HCT116 (cell line): ENCODE measurements at regions not wholly inside any gene's neighbourhood (a gene's known extent, or its start where the extent isn't known, plus 50 kb on each side); places are given as distances from the start of the nearest gene placed in this dataset.
"Not testable (repeated sequence)": the region's sequence is repeated elsewhere in the genome, so short reads cannot be mapped to it uniquely, and the experiment has no call there.

Experiments used
- ATAC-seq: fragments of 200-7000 bp; cut with Tn5 transposase; 2 replicates; pipeline ENCODE4 v1.9.1; 2020; ENCODE audit warnings: mild to moderate bottlenecking, moderate library complexity
- BruUV-seq: library from RNA; stranded (reverse); fragments of 400-500 nt; replicated peaks from 2 replicates; lab custom pipeline; 2021; lab: Mats Ljungman, UMichigan
- CTCF ChIA-PET: fragments of 300-600 bp; sonication (Branson Sonifier 250); formaldehyde crosslinking; loops from one replicate; lab custom pipeline; 2021; ENCODE audit warnings: antibody characterized with exemption; lab: Charles Lee
- POLR2A ChIA-PET: fragments of 300-600, 350-600 bp; sonication (Branson Sonifier 250); formaldehyde crosslinking; loops from one replicate; lab custom pipeline; 2021; ENCODE audit warnings: antibody characterized with exemption; lab: Charles Lee
- RAD21 ChIA-PET, 2 experiments: fragments of 300-600 bp; sonication (Branson Sonifier 250); formaldehyde crosslinking; loops; one replicate each; lab custom pipeline; 2023; ENCODE audit warnings: low total read pairs in 2 of 2; ENCODE audit not compliant: uncharacterized antibody in 2 of 2, unreplicated experiment in 2 of 2, low non-redundant PET in 1 of 2; lab: Charles Lee
- DNase-seq: peaks from one replicate; pipeline ENCODE4 v3.0.0-alpha.2; 2010; ENCODE audit warnings: low read depth, low spot score
- H2AFZ ChIP-seq: fragments of 200-600 bp; shearing (Covaris generic), sonication (generic); 2 replicates; pipeline ENCODE4 v1.6.1; 2017; ENCODE audit warnings: low read depth, mixed run types, mixed read lengths, antibody characterized with exemption, low read length; ENCODE audit not compliant: poor library complexity, severe bottlenecking
- H3K27ac ChIP-seq: 2 replicates; pipeline ENCODE4 v1.5.1; 2012; ENCODE audit warnings: low read depth, low read length
- H3K27me3 ChIP-seq: fragments of 200-600 bp; sonication (generic); 2 replicates; pipeline ENCODE4 v1.6.1; 2016; ENCODE audit warnings: mixed run types, low read length, mixed read lengths; ENCODE audit not compliant: insufficient read depth
- H3K36me3 ChIP-seq, 2 experiments: fragments of 200-500 bp in 1 of 2; fragments of 200-600 bp in 1 of 2; sonication (Bioruptor generic) in 1 of 2; sonication (generic) in 1 of 2; 2 replicates each; pipeline versions ENCODE4 v1.5.1 to v1.6.1; 2014 to 2016; ENCODE audit warnings: low read length in 2 of 2, inconsistent platforms in 1 of 2, mixed read lengths in 1 of 2, mixed run types in 1 of 2; ENCODE audit not compliant: insufficient read depth in 2 of 2, control insufficient read depth in 1 of 2
- H3K4me1 ChIP-seq, 2 experiments: fragments of 200-600 bp in 1 of 2; sonication (generic) in 1 of 2; 2 replicates each; pipeline versions ENCODE4 v1.5.1 to v1.6.1; 2012 to 2017; ENCODE audit warnings: low read length in 2 of 2, inconsistent platforms in 1 of 2, mild to moderate bottlenecking in 1 of 2, mixed read lengths in 1 of 2, mixed run types in 1 of 2, moderate library complexity in 1 of 2; ENCODE audit not compliant: insufficient read depth in 2 of 2, control insufficient read depth in 1 of 2
- H3K4me2 ChIP-seq: fragments of 200-600 bp; sonication (generic); 2 replicates; pipeline ENCODE4 v1.6.1; 2017; ENCODE audit warnings: mixed run types, low read length, mixed read lengths
- H3K4me3 ChIP-seq, 2 experiments: fragments of 200-600 bp in 1 of 2; sonication (generic) in 1 of 2; replicated peaks in 1 of 2; 2 replicates each; pipeline ENCODE4 v1.5.1; 2011 to 2016; ENCODE audit warnings: low read length in 2 of 2, control low read depth in 1 of 2, low read depth in 1 of 2, mild to moderate bottlenecking in 1 of 2, mixed read lengths in 1 of 2, mixed run types in 1 of 2
- H3K79me2 ChIP-seq: fragments of 200-600 bp; sonication (generic); 2 replicates; pipeline ENCODE4 v1.6.1; 2017; ENCODE audit warnings: mild to moderate bottlenecking, mixed run types, low read length, moderate library complexity, mixed read lengths; ENCODE audit not compliant: insufficient read depth
- H3K9ac ChIP-seq: fragments of 200-600 bp; sonication (generic); 2 replicates; pipeline ENCODE4 v1.6.1; 2016; ENCODE audit warnings: low read length, mixed read lengths
- H3K9me2 ChIP-seq: fragments of 200-600 bp; sonication (generic), shearing (Covaris generic); 2 replicates; pipeline ENCODE4 v1.6.1; 2017; ENCODE audit warnings: mixed run types, mild to moderate bottlenecking, moderate library complexity; ENCODE audit not compliant: insufficient read depth
- H3K9me3 ChIP-seq, 2 experiments: fragments of 200-500 bp in 1 of 2; fragments of 200-600 bp in 1 of 2; sonication (Bioruptor generic) in 1 of 2; sonication (generic) in 1 of 2; 2 replicates each; pipeline ENCODE4 v1.6.1; 2014 to 2017; ENCODE audit warnings: low read length in 2 of 2, mixed read lengths in 2 of 2, inconsistent platforms in 1 of 2, low read depth in 1 of 2, mild to moderate bottlenecking in 1 of 2, mixed run types in 1 of 2, moderate library complexity in 1 of 2; ENCODE audit not compliant: control insufficient read depth in 1 of 2, insufficient read depth in 1 of 2
- H4K20me1 ChIP-seq: fragments of 200-600 bp; sonication (generic), shearing (Covaris generic); 2 replicates; pipeline ENCODE4 v1.6.1; 2017; ENCODE audit warnings: mixed run types, mild to moderate bottlenecking, moderate library complexity; ENCODE audit not compliant: insufficient read depth
- EZH2 ChIP-seq: fragments of 200-600 bp; sonication (generic); IDR thresholded peaks from 2 replicates; pipeline ENCODE4 v1.6.1; 2017; ENCODE audit warnings: antibody characterized with exemption, mixed run types
- POLR2AphosphoS5 ChIP-seq: IDR thresholded peaks from 2 replicates; pipeline ENCODE4 v1.6.1; 2011; ENCODE audit warnings: mild to moderate bottlenecking, low read depth, low read length, moderate library complexity
- intact Hi-C: fragments of 100-400 bp; cut with micrococcal nuclease; formaldehyde crosslinking; loops from 2 replicates; pipeline ENCODE4 v1.10.0; 2022

DNA sequence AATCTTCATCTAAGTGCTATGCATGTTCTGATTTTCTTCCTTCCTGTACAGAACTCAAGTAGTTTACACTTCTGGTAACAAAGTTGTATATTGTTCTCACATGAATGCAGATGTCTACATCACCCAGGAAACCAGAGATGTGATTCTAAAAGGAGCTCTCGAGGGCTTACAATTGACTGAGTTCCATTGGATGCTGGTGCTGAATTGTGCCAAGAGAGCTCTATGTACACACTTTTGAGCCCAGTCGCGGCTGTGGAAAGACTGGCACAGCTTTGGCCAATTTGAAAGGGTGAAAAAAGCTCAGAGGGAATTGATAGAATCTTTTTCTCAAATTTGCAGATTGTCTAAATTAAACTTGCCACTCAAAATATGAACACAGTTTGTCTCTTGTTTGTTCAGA lies 340.7 kb downstream of the LMBRD1 start:
- Histone ChIP-seq H2AFZ (no peak overlapping the region), H3K4me3 (no peak overlapping the region), H3K4me1 (no peaks in the 10 kb centered on the region), H3K79me2 (no peaks in the 10 kb centered on the region), H3K27me3 (no peaks in the 10 kb centered on the region), H3K27ac (no peak overlapping the region), H3K9me3 (peaks cover 6 to 16% of the 10 kb centered on the region in 2 experiments; a peak in 2 of 4 replicates), H3K9me2 (no peaks in the 10 kb centered on the region), H3K9ac (no peak overlapping the region), H3K4me2 (no peak overlapping the region), H3K36me3 (no peaks in the 10 kb centered on the region), H4K20me1 (no peaks in the 10 kb centered on the region)
- ChIA-PET CTCF (no interaction called here), RAD21 (no interaction called here), POLR2A (no interaction called here)
- DNase-seq (no peak), ATAC-seq (no peak)
- BruUV-seq = no TSS peak
- intact Hi-C loops = no loop called here
- TF ChIP-seq EZH2 = no peak
- no peak for TF ChIP-seq POLR2AphosphoS5

DNA sequence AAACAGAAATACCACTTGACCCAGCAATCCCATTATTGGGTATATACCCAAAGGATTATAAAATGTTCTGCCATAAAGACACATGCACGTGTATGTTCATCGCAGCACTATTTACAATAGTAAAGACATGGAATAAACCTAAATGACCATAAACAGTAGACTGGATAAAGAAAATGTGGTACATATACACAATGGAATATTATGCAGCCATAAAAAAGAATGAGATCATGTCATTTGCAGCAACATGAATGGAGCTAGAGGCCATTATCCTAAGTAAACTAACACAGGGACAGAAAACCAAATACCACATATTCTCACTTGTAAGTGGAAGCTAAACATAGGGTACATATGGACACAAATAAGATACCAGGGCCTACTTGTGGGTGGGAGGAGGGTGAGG lies 342.2 kb downstream of the LMBRD1 start:
- H2AFZ ChIP-seq, H3K9me3 ChIP-seq, RAD21 ChIA-PET, intact Hi-C loops, H3K79me2 ChIP-seq, H3K4me2 ChIP-seq, ATAC-seq, H3K9me2 ChIP-seq, H3K27ac ChIP-seq, POLR2A ChIA-PET, H4K20me1 ChIP-seq, DNase-seq, H3K4me1 ChIP-seq, H3K9ac ChIP-seq, H3K36me3 ChIP-seq, H3K27me3 ChIP-seq, BruUV-seq, CTCF ChIA-PET, H3K4me3 ChIP-seq: not testable (repeated sequence)

DNA sequence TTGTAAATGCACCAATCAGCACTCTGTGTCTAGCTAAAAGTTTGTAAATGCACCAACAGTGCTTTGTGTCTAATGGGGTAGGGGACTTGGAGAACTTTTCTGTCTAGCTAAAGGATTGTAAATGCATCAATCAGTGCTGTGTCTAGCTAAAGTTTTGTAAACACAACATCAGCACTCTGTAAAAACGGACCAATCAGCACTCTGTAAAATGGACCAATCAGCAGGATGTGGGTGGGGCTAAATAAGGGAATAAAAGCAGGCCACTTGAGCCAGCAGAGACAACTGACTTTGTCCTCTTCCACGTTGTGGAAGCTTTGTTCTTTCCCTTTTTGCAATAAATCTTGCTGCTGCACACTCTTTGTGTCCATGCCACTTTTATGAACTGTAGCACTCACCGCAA lies 346.3 kb downstream of the LMBRD1 start:
- H2AFZ ChIP-seq, ATAC-seq, H3K4me1 ChIP-seq, H3K9ac ChIP-seq, H3K27ac ChIP-seq, POLR2A ChIA-PET, H3K4me2 ChIP-seq, H4K20me1 ChIP-seq, H3K4me3 ChIP-seq, CTCF ChIA-PET, BruUV-seq, H3K9me2 ChIP-seq, H3K27me3 ChIP-seq, H3K79me2 ChIP-seq, H3K36me3 ChIP-seq, DNase-seq, intact Hi-C loops, RAD21 ChIA-PET: not testable (repeated sequence)
- H3K9me3 ChIP-seq = peaks cover 0 to 18% of the 10 kb centered on the region in 2 experiments; a peak in 1 of 4 replicates
